ENCODE measurements at regions not wholly inside any gene's neighbourhood (a gene's known extent, or its start where the extent isn't known, plus 50 kb on each side); places are given as distances from the start of the nearest gene placed in this dataset.

DNA sequence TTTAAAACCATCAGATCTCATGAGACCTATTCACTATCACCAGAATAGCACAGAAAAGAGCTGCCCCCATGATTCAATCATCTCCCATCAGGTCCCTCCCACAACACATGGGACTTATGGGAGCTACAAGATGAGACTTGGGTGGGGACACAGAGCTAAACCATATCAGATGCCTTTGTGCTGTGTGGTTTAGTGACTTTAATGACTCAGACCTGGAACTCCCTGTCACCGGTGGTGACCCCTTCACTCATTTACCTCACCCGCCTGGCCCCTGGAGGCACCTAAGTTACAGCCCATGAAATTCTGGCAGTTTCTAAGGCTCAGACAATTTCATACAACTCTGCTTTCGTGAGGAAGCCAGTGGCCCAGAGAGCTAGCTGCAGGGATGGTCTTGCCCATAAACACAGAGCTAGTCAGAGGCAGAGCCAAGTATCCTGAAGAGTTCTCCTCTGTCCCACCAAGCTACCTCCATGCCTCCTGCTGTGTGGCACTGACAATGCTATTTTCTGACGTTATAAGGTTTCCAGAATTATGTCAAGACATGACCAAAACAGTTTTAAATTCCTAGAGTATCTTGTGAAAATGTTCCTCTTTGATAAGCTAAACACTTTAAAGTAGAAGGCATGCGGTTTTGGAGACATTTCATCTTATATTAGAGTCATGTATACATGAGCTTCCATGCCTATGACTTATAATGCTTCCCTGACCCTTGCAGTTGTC lies 231.1 kb upstream of the IL12A start:
- Histone ChIP-seq H3K9me2 (replicated peaks; ENCODE audit: insufficient read depth, low read length) (no peaks in the 10 kb centered on the region), H3K4me3 (ENCODE audit: insufficient read depth, low read length, poor library complexity, severe bottlenecking) (no peak overlapping the region), H2AFZ (ENCODE audit: low read depth, low read length, severe bottlenecking) (no peak overlapping the region), H3K9ac (ENCODE audit: low read length) (no peak overlapping the region), H3K27me3 (ENCODE audit: low read length) (no peaks in the 10 kb centered on the region), H3K79me2 (ENCODE audit: insufficient read depth, low read length) (no peaks in the 10 kb centered on the region), H3F3A (ENCODE audit: insufficient read depth) (no peaks in the 10 kb centered on the region), H3K4me2 (ENCODE audit: low read depth, low read length, poor library complexity, severe bottlenecking) (no peak overlapping the region), H3K27ac (ENCODE audit: low read depth, low read length) (no peak overlapping the region), H3K9me3 (ENCODE audit: insufficient read depth, low read length) (peaks cover 12% of the 10 kb centered on the region; the same call in 1 of the 2 replicates), H4K20me1 (ENCODE audit: low read depth, low read length) (no peaks in the 10 kb centered on the region), H3K36me3 (ENCODE audit: low read length) (no peaks in the 10 kb centered on the region)
- TF ChIP-seq, protein P1, sequence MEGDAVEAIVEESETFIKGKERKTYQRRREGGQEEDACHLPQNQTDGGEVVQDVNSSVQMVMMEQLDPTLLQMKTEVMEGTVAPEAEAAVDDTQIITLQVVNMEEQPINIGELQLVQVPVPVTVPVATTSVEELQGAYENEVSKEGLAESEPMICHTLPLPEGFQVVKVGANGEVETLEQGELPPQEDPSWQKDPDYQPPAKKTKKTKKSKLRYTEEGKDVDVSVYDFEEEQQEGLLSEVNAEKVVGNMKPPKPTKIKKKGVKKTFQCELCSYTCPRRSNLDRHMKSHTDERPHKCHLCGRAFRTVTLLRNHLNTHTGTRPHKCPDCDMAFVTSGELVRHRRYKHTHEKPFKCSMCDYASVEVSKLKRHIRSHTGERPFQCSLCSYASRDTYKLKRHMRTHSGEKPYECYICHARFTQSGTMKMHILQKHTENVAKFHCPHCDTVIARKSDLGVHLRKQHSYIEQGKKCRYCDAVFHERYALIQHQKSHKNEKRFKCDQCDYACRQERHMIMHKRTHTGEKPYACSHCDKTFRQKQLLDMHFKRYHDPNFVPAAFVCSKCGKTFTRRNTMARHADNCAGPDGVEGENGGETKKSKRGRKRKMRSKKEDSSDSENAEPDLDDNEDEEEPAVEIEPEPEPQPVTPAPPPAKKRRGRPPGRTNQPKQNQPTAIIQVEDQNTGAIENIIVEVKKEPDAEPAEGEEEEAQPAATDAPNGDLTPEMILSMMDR (IDR thresholded peaks at IDR 0.05; ENCODE audit: insufficient read depth, low read length, poor library complexity, severe bottlenecking): no peak
- TF ChIP-seq EZH2phosphoT487 (conservative IDR thresholded peaks at IDR 0.05; ENCODE audit: low read length): no peak

DNA sequence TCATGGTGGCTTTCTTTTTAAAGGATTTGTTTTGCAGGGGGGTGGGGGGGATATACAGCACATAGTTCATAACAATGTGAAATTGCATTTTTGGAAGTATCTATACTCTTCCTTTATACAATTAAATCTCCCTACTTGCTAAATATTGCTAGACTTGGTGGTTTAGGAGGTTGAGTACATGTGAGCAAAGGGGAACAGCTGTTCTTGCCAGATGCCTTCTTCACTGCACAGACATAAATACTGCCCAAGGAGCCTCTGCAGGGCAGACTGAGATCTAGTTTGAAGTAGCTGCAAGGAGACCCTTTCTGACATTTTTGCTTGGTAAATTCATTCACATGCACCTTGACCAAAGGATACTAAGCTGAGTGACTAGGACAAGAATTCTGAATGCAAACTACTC lies 228.6 kb upstream of the IL12A start:
- Histone ChIP-seq H3K36me3 (ENCODE audit: low read length) (no peaks in the 10 kb centered on the region), H3K9ac (ENCODE audit: low read length) (no peak overlapping the region), H2AFZ (ENCODE audit: low read depth, low read length, severe bottlenecking) (no peak overlapping the region), H3F3A (ENCODE audit: insufficient read depth) (no peaks in the 10 kb centered on the region), H3K4me2 (ENCODE audit: low read depth, low read length, poor library complexity, severe bottlenecking) (no peak overlapping the region), H4K20me1 (ENCODE audit: low read depth, low read length) (no peaks in the 10 kb centered on the region), H3K9me2 (replicated peaks; ENCODE audit: insufficient read depth, low read length) (no peaks in the 10 kb centered on the region), H3K4me3 (ENCODE audit: insufficient read depth, low read length, poor library complexity, severe bottlenecking) (no peak overlapping the region), H3K27me3 (ENCODE audit: low read length) (no peaks in the 10 kb centered on the region), H3K27ac (ENCODE audit: low read depth, low read length) (no peak overlapping the region), H3K9me3 (ENCODE audit: insufficient read depth, low read length) (peaks cover 12% of the 10 kb centered on the region; the same call in 1 of the 2 replicates), H3K79me2 (ENCODE audit: insufficient read depth, low read length) (no peaks in the 10 kb centered on the region)
- TF ChIP-seq EZH2phosphoT487 (conservative IDR thresholded peaks at IDR 0.05; ENCODE audit: low read length): no peak
- TF ChIP-seq, protein P1 (IDR thresholded peaks at IDR 0.05; ENCODE audit: insufficient read depth, low read length, poor library complexity, severe bottlenecking): no peak

DNA sequence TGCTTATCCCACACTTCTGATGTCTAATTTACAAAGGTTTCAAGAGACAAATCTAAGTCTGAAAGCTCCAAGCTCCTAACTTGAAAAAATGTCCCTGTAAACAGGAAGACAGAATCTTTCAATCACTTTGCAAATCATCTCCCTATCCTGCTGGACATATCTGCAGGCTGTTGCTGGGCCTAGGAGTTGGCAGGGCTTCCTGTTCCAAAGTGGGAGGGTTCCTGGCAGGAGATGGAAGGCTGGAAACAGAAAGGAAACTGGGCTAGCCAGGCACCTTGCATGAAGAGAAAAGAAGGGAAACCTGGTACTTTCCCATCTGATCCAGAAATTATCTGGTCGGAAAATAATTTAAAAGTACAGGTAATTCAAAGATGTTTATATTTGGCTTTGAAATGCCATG lies 227.3 kb upstream of the IL12A start:
- no peaks in the 10 kb centered on the region for H3K36me3 ChIP-seq (ENCODE audit: low read length)
- no peaks in the 10 kb centered on the region for H3K9me2 ChIP-seq (replicated peaks; ENCODE audit: insufficient read depth, low read length)
- no peaks in the 10 kb centered on the region for H4K20me1 ChIP-seq (ENCODE audit: low read depth, low read length)
- no peak for TF ChIP-seq EZH2phosphoT487 (conservative IDR thresholded peaks at IDR 0.05; ENCODE audit: low read length)
- TF ChIP-seq, protein P1 (IDR thresholded peaks at IDR 0.05; ENCODE audit: insufficient read depth, low read length, poor library complexity, severe bottlenecking): no peak
- H2AFZ ChIP-seq (ENCODE audit: low read depth, low read length, severe bottlenecking): no peak overlapping the region
- H3K4me2 ChIP-seq (ENCODE audit: low read depth, low read length, poor library complexity, severe bottlenecking): no peak overlapping the region
- no peak overlapping the region for H3K4me3 ChIP-seq (ENCODE audit: insufficient read depth, low read length, poor library complexity, severe bottlenecking)
- H3K27ac ChIP-seq (ENCODE audit: low read depth, low read length): no peak overlapping the region
- peaks cover under 1% of the 10 kb centered on the region; the same call in 1 of the 2 replicates for H3K9me3 ChIP-seq (ENCODE audit: insufficient read depth, low read length)
- H3F3A ChIP-seq (ENCODE audit: insufficient read depth): peaks cover 11% of the 10 kb centered on the region; the same call in 1 of the 2 replicates
- H3K79me2 ChIP-seq (ENCODE audit: insufficient read depth, low read length): no peaks in the 10 kb centered on the region
- H3K9ac ChIP-seq (ENCODE audit: low read length): no peak overlapping the region
- H3K27me3 ChIP-seq (ENCODE audit: low read length): no peaks in the 10 kb centered on the region

Measured in SU-DHL-6 (cell line).